IPS-15b (cell line): ENCODE measurements at regions not wholly inside any gene's neighbourhood (a gene's known extent, or its start where the extent isn't known, plus 50 kb on each side); places are given as distances from the start of the nearest gene placed in this dataset.
"Not testable (repeated sequence)": the region's sequence is repeated elsewhere in the genome, so short reads cannot be mapped to it uniquely, and the experiment has no call there.

Source experiments
- H3K27me3 ChIP-seq: one replicate; pipeline ENCODE4 v1.6.1; 2013; ENCODE audit warnings: low read length; ENCODE audit not compliant: control insufficient read depth, insufficient read depth
- H3K36me3 ChIP-seq: one replicate; pipeline ENCODE4 v1.6.1; 2013; ENCODE audit warnings: low read length; ENCODE audit not compliant: control insufficient read depth, insufficient read depth
- H3K4me1 ChIP-seq: one replicate; pipeline ENCODE4 v1.6.1; 2013; ENCODE audit warnings: mild to moderate bottlenecking, low read length; ENCODE audit not compliant: control insufficient read depth, insufficient read depth
- H3K4me3 ChIP-seq: one replicate; pipeline ENCODE4 v1.5.1; 2013; ENCODE audit warnings: low read depth, low read length
- H3K9ac ChIP-seq: one replicate; pipeline ENCODE4 v1.6.1; 2013; ENCODE audit warnings: low read depth, mild to moderate bottlenecking, low read length
- H3K9me3 ChIP-seq: one replicate; pipeline ENCODE4 v1.6.1; 2013; ENCODE audit warnings: mild to moderate bottlenecking, low read length; ENCODE audit not compliant: control insufficient read depth, insufficient read depth

GRCh38 chr13:76292031-76292430, 594.2 kb downstream of the KCTD12 start:
- H3K27me3 ChIP-seq = no peaks in the 10 kb centered on the region
- no peak overlapping the region for H3K4me3 ChIP-seq
- H3K4me1 ChIP-seq = peaks cover 6% of the 10 kb centered on the region
- H3K9ac ChIP-seq = no peak overlapping the region
- no peaks in the 10 kb centered on the region for H3K36me3 ChIP-seq
- H3K9me3 ChIP-seq = no peaks in the 10 kb centered on the region

DNA sequence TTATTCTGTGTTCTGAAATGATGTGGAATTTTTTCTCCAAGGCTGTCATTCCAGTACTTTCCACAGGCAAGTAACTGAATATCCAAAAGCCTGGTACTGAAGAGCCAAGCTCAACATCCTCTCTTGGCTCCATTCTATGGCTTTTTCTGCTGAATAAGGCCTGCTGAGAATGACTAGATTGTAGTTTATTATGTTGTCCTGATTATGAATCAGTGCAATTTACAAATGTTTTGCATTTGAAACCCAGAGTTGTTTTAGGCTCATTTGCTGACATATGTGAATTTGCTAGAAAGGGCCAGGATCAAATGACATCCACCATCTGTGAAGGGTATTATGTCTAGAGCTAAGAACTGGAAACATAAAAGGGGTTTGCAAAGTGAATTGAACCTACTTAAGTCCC, 596.6 kb downstream of the KCTD12 start:
- Histone ChIP-seq H3K9me3 (no peaks in the 10 kb centered on the region), H3K36me3 (no peaks in the 10 kb centered on the region), H3K4me3 (no peak overlapping the region), H3K4me1 (peaks cover 6% of the 10 kb centered on the region), H3K9ac (no peak overlapping the region), H3K27me3 (no peaks in the 10 kb centered on the region)

GRCh38 chr13:76286178-76286577, 600.0 kb downstream of the KCTD12 start:
- H3K4me3 ChIP-seq = no peak overlapping the region
- no peaks in the 10 kb centered on the region for H3K27me3 ChIP-seq
- H3K9me3 ChIP-seq = no peaks in the 10 kb centered on the region
- no peak overlapping the region for H3K9ac ChIP-seq
- no peaks in the 10 kb centered on the region for H3K36me3 ChIP-seq
- peaks cover 8% of the 10 kb centered on the region for H3K4me1 ChIP-seq

- Histone ChIP-seq H3K9ac (no peak overlapping the region), H3K27me3 (no peaks in the 10 kb centered on the region), H3K4me1 (peaks cover 8% of the 10 kb centered on the region), H3K36me3 (no peaks in the 10 kb centered on the region), H3K4me3 (no peak overlapping the region), H3K9me3 (no peaks in the 10 kb centered on the region)
These were observed 600.7 kb downstream of the KCTD12 start for GRCh38 chr13:76285463-76285862.

DNA sequence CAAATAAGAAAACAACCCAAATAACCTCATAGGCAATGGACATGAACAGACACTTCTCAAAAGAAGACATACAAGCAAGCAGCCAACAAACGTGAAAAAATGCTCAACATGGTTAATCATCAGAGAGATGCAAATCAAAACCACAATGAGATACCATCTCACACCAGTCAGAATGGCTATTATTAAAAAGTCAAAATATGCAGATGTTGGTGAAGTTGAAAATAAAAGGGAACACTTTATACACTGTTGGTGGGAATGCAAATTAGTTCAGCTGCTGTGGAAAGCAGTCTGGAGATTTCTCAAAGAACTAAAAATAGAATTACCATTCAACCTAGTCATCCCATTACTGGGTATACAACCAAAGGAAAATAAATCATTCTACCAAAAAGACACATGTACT, 606.4 kb downstream of the KCTD12 start:
- H3K4me3 ChIP-seq, H3K36me3 ChIP-seq, H3K4me1 ChIP-seq, H3K27me3 ChIP-seq, H3K9ac ChIP-seq, H3K9me3 ChIP-seq: not testable (repeated sequence)

DNA sequence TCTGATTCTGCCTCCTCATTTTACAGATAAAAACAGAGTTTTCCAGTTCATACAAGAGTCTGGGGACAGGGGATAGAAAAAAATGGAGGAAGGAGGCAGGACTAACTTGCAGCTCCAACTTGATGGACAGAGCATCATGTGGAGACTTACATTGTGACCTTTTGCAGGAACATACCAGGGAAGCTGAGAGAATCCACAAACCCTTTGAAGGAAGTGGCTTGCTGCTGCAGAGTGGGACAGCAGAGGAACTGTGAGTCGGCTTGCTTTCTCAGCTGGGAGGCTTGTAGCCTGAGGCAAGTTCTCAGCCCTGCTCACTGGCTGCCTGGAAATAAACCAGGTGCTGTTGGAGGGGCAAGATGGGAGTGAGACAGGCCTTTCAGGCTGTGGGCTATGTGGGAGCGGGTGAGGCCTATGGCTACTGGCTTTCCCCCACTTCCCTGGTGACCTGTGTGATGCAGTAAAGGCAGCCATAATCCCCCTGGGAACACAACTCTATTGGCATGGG, 614.4 kb downstream of the KCTD12 start:
- Histone ChIP-seq H3K4me3 (no peak overlapping the region), H3K27me3 (no peaks in the 10 kb centered on the region), H3K4me1 (no peaks in the 10 kb centered on the region), H3K9ac (no peak overlapping the region), H3K9me3 (no peaks in the 10 kb centered on the region), H3K36me3 (no peaks in the 10 kb centered on the region)

DNA sequence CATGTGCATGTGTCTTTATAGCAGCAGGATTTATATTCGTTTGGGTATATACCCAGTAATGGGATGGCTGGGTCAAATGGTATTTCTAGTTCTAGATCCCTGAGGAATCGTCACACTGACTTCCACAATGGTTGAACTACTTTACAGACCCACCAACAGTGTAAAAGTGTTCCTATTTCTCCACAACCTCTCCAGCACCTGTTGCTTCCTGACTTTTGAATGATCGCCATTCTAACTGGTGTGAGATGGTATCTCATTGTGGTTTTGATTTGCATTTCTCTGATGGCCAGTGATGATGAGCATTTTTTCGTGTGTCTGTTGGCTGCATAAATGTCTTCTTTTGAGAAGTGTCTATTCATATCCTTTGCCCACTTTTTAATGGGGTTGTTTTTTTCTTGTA, 617.9 kb downstream of the KCTD12 start:
- H3K4me1 ChIP-seq, H3K4me3 ChIP-seq, H3K36me3 ChIP-seq, H3K27me3 ChIP-seq, H3K9ac ChIP-seq, H3K9me3 ChIP-seq: not testable (repeated sequence)

DNA sequence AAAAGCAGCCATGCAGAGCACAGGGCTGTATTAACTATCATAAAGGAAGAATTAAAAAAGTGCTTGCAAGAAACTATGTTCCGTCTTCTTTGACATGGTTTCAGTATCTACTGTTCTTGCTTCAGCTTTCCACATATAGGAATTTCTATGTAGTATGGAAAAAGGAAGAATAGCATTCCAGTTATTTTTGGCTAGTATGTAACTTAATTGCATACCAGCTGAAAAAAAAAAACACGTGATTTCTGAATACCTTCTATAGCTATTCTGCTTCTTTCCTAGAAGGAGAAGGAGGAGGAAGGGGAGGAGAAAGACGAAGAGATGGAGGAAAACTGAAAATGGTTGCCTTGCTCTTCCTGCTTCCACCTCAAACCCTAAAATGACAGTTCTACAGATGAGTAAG, 619.0 kb downstream of the KCTD12 start:
- H3K27me3 ChIP-seq = no peaks in the 10 kb centered on the region
- no peak overlapping the region for H3K4me3 ChIP-seq
- no peaks in the 10 kb centered on the region for H3K36me3 ChIP-seq
- no peaks in the 10 kb centered on the region for H3K4me1 ChIP-seq
- no peaks in the 10 kb centered on the region for H3K9me3 ChIP-seq
- no peak overlapping the region for H3K9ac ChIP-seq

- Histone ChIP-seq H3K36me3 (no peaks in the 10 kb centered on the region), H3K4me3 (no peak overlapping the region), H3K9ac (no peak overlapping the region), H3K9me3 (no peaks in the 10 kb centered on the region), H3K27me3 (no peaks in the 10 kb centered on the region), H3K4me1 (no peaks in the 10 kb centered on the region)
These were observed 619.6 kb downstream of the KCTD12 start for GRCh38 chr13:76266561-76266960.

- no peaks in the 10 kb centered on the region for H3K36me3 ChIP-seq
- H3K4me1 ChIP-seq = no peaks in the 10 kb centered on the region
- H3K4me3 ChIP-seq = no peak overlapping the region
- no peaks in the 10 kb centered on the region for H3K9me3 ChIP-seq
- H3K9ac ChIP-seq = no peak overlapping the region
- no peaks in the 10 kb centered on the region for H3K27me3 ChIP-seq
These were observed 614.1 kb downstream of the LMO7 start for GRCh38 chr13:76250211-76250610.

- Histone ChIP-seq H3K36me3 (no peaks in the 10 kb centered on the region), H3K9ac (no peak overlapping the region), H3K4me3 (no peak overlapping the region), H3K4me1 (no peaks in the 10 kb centered on the region), H3K9me3 (no peaks in the 10 kb centered on the region), H3K27me3 (no peaks in the 10 kb centered on the region)
These were observed 609.8 kb downstream of the LMO7 start for GRCh38 chr13:76245920-76246319.

DNA sequence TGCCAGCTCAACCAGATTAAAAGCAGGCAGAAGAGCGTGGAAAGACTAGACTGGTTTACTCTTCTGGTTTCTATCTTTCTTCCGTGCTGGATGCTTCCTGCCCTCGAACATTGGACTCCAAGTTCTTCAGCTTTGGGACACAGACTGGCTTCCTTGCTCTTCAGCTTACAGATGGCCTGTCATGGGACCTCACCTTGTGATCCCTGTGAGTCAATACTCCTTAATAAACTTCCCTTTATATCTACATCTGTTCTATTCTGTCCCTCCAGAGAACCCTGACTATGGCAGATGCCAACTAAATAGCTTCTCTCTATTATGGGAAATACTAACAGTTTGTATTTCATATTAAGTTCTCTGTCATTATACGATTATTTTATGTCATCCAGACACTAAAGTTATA, 609.1 kb downstream of the LMO7 start:
- no peaks in the 10 kb centered on the region for H3K27me3 ChIP-seq
- H3K9ac ChIP-seq = no peak overlapping the region
- no peaks in the 10 kb centered on the region for H3K4me1 ChIP-seq
- H3K9me3 ChIP-seq = no peaks in the 10 kb centered on the region
- H3K4me3 ChIP-seq = no peak overlapping the region
- H3K36me3 ChIP-seq = no peaks in the 10 kb centered on the region

DNA sequence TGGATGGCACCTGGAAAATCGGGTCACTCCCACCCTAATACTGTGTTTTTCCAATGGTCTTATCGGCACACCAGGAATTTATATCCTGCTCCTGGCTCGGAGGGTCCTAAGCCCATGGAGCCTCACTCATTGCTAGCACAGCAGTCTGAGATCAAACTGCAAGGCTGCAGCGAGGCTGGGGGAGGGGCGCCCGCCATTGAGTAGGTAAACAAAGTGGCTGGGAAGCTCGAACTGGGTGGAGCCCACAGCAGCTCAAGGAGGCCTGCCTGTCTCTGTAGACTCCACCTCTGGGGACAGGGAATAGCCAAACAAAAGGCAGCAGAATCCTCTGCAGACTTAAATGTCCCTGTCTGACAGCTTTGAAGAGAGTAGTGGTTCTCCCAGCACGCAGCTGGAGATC, 607.0 kb downstream of the LMO7 start:
- H3K4me3 ChIP-seq, H3K9ac ChIP-seq, H3K27me3 ChIP-seq, H3K36me3 ChIP-seq, H3K9me3 ChIP-seq, H3K4me1 ChIP-seq: not testable (repeated sequence)
